Hepatocyte (in vitro differentiated cells): ENCODE measurements at regions not wholly inside any gene's neighbourhood (a gene's known extent, or its start where the extent isn't known, plus 50 kb on each side); places are given as distances from the start of the nearest gene placed in this dataset.

Source experiments
- EZH2 ChIP-seq: fragments of 200-600 bp; sonication (generic); IDR thresholded peaks from 2 replicates; pipeline ENCODE4 v1.6.1; 2016; ENCODE audit warnings: antibody characterized with exemption, mild to moderate bottlenecking, borderline replicate concordance
- TF ChIP-seq, protein P1 (sequence below): fragments of 200-600 bp; sonication (generic); IDR thresholded peaks from 2 replicates; pipeline ENCODE4 v1.5.1; 2016; ENCODE audit warnings: antibody characterized with exemption, mild to moderate bottlenecking; ENCODE audit not compliant: poor library complexity

DNA sequence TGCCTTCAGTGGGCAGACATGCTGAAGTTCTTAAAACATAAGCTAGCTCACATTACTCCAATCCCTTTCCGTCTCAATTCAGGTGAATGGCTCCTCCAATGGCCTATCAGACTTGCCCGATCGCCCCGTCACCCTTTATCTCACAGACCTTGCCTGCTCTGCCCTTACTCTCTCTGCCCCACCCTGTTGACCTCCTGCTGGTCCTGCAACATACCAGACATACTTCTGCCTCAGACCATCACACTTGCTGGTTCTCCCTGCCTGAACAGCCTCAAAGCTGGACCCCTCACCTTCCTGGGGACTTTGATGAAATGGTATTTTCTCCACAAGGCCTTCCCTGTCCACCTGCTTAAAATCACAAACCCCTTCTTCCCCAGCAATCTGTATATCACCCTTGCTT, 340.1 kb upstream of the NR3C2 start:
- TF ChIP-seq, protein P1, sequence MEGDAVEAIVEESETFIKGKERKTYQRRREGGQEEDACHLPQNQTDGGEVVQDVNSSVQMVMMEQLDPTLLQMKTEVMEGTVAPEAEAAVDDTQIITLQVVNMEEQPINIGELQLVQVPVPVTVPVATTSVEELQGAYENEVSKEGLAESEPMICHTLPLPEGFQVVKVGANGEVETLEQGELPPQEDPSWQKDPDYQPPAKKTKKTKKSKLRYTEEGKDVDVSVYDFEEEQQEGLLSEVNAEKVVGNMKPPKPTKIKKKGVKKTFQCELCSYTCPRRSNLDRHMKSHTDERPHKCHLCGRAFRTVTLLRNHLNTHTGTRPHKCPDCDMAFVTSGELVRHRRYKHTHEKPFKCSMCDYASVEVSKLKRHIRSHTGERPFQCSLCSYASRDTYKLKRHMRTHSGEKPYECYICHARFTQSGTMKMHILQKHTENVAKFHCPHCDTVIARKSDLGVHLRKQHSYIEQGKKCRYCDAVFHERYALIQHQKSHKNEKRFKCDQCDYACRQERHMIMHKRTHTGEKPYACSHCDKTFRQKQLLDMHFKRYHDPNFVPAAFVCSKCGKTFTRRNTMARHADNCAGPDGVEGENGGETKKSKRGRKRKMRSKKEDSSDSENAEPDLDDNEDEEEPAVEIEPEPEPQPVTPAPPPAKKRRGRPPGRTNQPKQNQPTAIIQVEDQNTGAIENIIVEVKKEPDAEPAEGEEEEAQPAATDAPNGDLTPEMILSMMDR: no peak
- TF ChIP-seq EZH2: no peak
